ENCODE measurements at regions not wholly inside any gene's neighbourhood (a gene's known extent, or its start where the extent isn't known, plus 50 kb on each side); places are given as distances from the start of the nearest gene placed in this dataset.

DNA sequence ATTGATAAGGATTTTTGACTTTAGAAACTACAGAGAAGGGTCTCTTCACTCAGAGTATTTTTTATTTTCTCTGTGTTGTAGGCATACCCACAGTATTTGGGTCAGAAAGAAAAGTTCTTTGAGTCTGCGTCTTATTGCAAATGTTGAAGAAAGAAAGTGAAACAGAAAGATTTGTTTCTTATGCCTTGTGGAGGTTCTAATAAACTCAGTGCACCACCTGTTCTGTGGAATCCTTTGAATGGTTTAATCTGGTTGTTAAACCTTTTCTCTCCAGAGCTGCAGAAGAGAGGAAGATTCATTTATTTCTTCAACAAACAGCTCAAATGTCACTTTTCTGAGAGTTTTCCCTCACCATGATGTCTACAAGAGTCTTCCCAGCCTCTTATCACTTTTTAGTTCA is 146.6 kb upstream of the PLEKHG7 start:
- H4K20me1 ChIP-seq (replicated peaks; ENCODE audit: insufficient read depth), result no peaks in the 10 kb centered on the region
- Mint-ChIP-seq H3K36me3 (ENCODE audit: low read depth) (no peaks in the 10 kb centered on the region), H3K4me3 (no peak overlapping the region), H3K27me3 (ENCODE audit: insufficient read depth, low read depth, poor library complexity) (no peaks in the 10 kb centered on the region), H3K4me1 (no peaks in the 10 kb centered on the region), H3K27ac (no peak overlapping the region), H3K9me3 (no peaks in the 10 kb centered on the region)
- H3K4me1 ChIP-seq (ENCODE audit: insufficient read depth), result no peaks in the 10 kb centered on the region
- TF ChIP-seq NANOG (IDR thresholded peaks at IDR 0.05; ENCODE audit: borderline replicate concordance), result no peak
- no peak for TF ChIP-seq CREB1 (CRISPR knock-in tag; IDR thresholded peaks at IDR 0.05; ENCODE audit: low read depth)
- no peak for TF ChIP-seq ZNF331 (CRISPR knock-in tag; IDR thresholded peaks at IDR 0.05; ENCODE audit: low read depth)
- TF ChIP-seq, protein P1, sequence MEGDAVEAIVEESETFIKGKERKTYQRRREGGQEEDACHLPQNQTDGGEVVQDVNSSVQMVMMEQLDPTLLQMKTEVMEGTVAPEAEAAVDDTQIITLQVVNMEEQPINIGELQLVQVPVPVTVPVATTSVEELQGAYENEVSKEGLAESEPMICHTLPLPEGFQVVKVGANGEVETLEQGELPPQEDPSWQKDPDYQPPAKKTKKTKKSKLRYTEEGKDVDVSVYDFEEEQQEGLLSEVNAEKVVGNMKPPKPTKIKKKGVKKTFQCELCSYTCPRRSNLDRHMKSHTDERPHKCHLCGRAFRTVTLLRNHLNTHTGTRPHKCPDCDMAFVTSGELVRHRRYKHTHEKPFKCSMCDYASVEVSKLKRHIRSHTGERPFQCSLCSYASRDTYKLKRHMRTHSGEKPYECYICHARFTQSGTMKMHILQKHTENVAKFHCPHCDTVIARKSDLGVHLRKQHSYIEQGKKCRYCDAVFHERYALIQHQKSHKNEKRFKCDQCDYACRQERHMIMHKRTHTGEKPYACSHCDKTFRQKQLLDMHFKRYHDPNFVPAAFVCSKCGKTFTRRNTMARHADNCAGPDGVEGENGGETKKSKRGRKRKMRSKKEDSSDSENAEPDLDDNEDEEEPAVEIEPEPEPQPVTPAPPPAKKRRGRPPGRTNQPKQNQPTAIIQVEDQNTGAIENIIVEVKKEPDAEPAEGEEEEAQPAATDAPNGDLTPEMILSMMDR (conservative IDR thresholded peaks at IDR 0.05; ENCODE audit: low read depth in 2 of 2), result no peak
- no peak for TF ChIP-seq JUNB (IDR thresholded peaks at IDR 0.05; ENCODE audit: unreplicated experiment)
- no peak for TF ChIP-seq STAT1 (IDR thresholded peaks at IDR 0.05; ENCODE audit: unreplicated experiment)
- TF ChIP-seq EZH2phosphoT487 (IDR thresholded peaks at IDR 0.05; ENCODE audit: unreplicated experiment), result no peak
- TF ChIP-seq, protein P2, sequence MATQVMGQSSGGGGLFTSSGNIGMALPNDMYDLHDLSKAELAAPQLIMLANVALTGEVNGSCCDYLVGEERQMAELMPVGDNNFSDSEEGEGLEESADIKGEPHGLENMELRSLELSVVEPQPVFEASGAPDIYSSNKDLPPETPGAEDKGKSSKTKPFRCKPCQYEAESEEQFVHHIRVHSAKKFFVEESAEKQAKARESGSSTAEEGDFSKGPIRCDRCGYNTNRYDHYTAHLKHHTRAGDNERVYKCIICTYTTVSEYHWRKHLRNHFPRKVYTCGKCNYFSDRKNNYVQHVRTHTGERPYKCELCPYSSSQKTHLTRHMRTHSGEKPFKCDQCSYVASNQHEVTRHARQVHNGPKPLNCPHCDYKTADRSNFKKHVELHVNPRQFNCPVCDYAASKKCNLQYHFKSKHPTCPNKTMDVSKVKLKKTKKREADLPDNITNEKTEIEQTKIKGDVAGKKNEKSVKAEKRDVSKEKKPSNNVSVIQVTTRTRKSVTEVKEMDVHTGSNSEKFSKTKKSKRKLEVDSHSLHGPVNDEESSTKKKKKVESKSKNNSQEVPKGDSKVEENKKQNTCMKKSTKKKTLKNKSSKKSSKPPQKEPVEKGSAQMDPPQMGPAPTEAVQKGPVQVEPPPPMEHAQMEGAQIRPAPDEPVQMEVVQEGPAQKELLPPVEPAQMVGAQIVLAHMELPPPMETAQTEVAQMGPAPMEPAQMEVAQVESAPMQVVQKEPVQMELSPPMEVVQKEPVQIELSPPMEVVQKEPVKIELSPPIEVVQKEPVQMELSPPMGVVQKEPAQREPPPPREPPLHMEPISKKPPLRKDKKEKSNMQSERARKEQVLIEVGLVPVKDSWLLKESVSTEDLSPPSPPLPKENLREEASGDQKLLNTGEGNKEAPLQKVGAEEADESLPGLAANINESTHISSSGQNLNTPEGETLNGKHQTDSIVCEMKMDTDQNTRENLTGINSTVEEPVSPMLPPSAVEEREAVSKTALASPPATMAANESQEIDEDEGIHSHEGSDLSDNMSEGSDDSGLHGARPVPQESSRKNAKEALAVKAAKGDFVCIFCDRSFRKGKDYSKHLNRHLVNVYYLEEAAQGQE (IDR thresholded peaks at IDR 0.05; ENCODE audit: unreplicated experiment), result no peak
- TF ChIP-seq, protein P3, sequence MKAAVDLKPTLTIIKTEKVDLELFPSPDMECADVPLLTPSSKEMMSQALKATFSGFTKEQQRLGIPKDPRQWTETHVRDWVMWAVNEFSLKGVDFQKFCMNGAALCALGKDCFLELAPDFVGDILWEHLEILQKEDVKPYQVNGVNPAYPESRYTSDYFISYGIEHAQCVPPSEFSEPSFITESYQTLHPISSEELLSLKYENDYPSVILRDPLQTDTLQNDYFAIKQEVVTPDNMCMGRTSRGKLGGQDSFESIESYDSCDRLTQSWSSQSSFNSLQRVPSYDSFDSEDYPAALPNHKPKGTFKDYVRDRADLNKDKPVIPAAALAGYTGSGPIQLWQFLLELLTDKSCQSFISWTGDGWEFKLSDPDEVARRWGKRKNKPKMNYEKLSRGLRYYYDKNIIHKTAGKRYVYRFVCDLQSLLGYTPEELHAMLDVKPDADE (IDR thresholded peaks at IDR 0.05), result no peak
- TF ChIP-seq, protein P4, sequence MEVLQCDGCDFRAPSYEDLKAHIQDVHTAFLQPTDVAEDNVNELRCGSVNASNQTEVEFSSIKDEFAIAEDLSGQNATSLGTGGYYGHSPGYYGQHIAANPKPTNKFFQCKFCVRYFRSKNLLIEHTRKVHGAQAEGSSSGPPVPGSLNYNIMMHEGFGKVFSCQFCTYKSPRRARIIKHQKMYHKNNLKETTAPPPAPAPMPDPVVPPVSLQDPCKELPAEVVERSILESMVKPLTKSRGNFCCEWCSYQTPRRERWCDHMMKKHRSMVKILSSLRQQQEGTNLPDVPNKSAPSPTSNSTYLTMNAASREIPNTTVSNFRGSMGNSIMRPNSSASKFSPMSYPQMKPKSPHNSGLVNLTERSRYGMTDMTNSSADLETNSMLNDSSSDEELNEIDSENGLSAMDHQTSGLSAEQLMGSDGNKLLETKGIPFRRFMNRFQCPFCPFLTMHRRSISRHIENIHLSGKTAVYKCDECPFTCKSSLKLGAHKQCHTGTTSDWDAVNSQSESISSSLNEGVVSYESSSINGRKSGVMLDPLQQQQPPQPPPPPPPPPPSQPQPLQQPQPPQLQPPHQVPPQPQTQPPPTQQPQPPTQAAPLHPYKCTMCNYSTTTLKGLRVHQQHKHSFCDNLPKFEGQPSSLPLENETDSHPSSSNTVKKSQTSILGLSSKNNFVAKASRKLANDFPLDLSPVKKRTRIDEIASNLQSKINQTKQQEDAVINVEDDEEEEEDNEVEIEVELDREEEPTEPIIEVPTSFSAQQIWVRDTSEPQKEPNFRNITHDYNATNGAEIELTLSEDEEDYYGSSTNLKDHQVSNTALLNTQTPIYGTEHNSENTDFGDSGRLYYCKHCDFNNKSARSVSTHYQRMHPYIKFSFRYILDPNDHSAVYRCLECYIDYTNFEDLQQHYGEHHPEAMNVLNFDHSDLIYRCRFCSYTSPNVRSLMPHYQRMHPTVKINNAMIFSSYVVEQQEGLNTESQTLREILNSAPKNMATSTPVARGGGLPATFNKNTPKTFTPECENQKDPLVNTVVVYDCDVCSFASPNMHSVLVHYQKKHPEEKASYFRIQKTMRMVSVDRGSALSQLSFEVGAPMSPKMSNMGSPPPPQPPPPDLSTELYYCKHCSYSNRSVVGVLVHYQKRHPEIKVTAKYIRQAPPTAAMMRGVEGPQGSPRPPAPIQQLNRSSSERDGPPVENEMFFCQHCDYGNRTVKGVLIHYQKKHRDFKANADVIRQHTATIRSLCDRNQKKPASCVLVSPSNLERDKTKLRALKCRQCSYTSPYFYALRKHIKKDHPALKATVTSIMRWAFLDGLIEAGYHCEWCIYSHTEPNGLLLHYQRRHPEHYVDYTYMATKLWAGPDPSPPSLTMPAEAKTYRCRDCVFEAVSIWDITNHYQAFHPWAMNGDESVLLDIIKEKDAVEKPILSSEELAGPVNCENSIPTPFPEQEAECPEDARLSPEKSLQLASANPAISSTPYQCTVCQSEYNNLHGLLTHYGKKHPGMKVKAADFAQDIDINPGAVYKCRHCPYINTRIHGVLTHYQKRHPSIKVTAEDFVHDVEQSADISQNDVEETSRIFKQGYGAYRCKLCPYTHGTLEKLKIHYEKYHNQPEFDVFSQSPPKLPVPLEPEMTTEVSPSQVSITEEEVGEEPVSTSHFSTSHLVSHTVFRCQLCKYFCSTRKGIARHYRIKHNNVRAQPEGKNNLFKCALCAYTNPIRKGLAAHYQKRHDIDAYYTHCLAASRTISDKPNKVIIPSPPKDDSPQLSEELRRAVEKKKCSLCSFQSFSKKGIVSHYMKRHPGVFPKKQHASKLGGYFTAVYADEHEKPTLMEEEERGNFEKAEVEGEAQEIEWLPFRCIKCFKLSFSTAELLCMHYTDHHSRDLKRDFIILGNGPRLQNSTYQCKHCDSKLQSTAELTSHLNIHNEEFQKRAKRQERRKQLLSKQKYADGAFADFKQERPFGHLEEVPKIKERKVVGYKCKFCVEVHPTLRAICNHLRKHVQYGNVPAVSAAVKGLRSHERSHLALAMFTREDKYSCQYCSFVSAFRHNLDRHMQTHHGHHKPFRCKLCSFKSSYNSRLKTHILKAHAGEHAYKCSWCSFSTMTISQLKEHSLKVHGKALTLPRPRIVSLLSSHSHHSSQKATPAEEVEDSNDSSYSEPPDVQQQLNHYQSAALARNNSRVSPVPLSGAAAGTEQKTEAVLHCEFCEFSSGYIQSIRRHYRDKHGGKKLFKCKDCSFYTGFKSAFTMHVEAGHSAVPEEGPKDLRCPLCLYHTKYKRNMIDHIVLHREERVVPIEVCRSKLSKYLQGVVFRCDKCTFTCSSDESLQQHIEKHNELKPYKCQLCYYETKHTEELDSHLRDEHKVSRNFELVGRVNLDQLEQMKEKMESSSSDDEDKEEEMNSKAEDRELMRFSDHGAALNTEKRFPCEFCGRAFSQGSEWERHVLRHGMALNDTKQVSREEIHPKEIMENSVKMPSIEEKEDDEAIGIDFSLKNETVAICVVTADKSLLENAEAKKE (CRISPR knock-in tag; IDR thresholded peaks at IDR 0.05), result no peak
- TF ChIP-seq ZNF114 (CRISPR knock-in tag; IDR thresholded peaks at IDR 0.05), result no peak
- no peak for TF ChIP-seq EZH2 (IDR thresholded peaks at IDR 0.05; ENCODE audit: low read depth, unreplicated experiment)
- TF ChIP-seq POLR2AphosphoS5 (IDR thresholded peaks at IDR 0.05; ENCODE audit: low read depth), result no peak
- peaks cover 21% of the 10 kb centered on the region; the same call in 1 of the 2 replicates for H3K9me2 ChIP-seq (ENCODE audit: insufficient read depth)
- no peaks in the 10 kb centered on the region for H3F3A ChIP-seq (replicated peaks; ENCODE audit: low read depth)
- no peak overlapping the region for H2AFZ ChIP-seq
- no peaks in the 10 kb centered on the region for H3K79me2 ChIP-seq (replicated peaks; ENCODE audit: insufficient read depth)
- no peak overlapping the region for H3K4me2 ChIP-seq
- ATAC-seq (no peak), DNase-seq (ENCODE audit: low spot score) (no peak)
- H3K4me3 ChIP-seq, result no peak overlapping the region
- H3K27ac ChIP-seq (ENCODE audit: low read depth), result no peak overlapping the region
- no peaks in the 10 kb centered on the region for H3K27me3 ChIP-seq (ENCODE audit: insufficient read depth)
- no peaks in the 10 kb centered on the region for H3K36me3 ChIP-seq (ENCODE audit: insufficient read depth)

Measured in GM23338 (cell line).